Stomach smooth muscle (tissue), 2 donors: ENCODE measurements at regions not wholly inside any gene's neighbourhood (a gene's known extent, or its start where the extent isn't known, plus 50 kb on each side); places are given as distances from the start of the nearest gene placed in this dataset.

Experiments
- H3K27ac ChIP-seq: one replicate; pipeline ENCODE4 v1.7.0; 2013; ENCODE audit warnings: mild to moderate bottlenecking, low read length, inconsistent platforms
- H3K27me3 ChIP-seq, 2 donors: one replicate each; pipeline ENCODE4 v1.7.0; 2013; ENCODE audit warnings: low read length in 2 of 2; ENCODE audit not compliant: insufficient read depth in 2 of 2, control insufficient read depth in 1 of 2
- H3K36me3 ChIP-seq, 2 donors: one replicate each; pipeline ENCODE4 v1.7.0; 2013; ENCODE audit warnings: low read length in 2 of 2; ENCODE audit not compliant: control insufficient read depth in 2 of 2, insufficient read depth in 2 of 2
- H3K4me1 ChIP-seq: one replicate; pipeline ENCODE4 v1.7.0; 2013; ENCODE audit warnings: low read length; ENCODE audit not compliant: control insufficient read depth, insufficient read depth
- H3K4me3 ChIP-seq, 2 donors: one replicate each; pipeline ENCODE4 v1.7.0; 2013; ENCODE audit warnings: low read length in 2 of 2
- H3K9ac ChIP-seq, 2 donors: one replicate each; pipeline ENCODE4 v1.7.0; 2013; ENCODE audit warnings: low read length in 2 of 2, mild to moderate bottlenecking in 1 of 2
- H3K9me3 ChIP-seq, 2 donors: one replicate each; pipeline ENCODE4 v1.7.0; 2013; ENCODE audit warnings: low read length in 2 of 2; ENCODE audit not compliant: control insufficient read depth in 2 of 2
- donor health status: healthy.
- donor health status: Pancreatic carcinoma.

DNA sequence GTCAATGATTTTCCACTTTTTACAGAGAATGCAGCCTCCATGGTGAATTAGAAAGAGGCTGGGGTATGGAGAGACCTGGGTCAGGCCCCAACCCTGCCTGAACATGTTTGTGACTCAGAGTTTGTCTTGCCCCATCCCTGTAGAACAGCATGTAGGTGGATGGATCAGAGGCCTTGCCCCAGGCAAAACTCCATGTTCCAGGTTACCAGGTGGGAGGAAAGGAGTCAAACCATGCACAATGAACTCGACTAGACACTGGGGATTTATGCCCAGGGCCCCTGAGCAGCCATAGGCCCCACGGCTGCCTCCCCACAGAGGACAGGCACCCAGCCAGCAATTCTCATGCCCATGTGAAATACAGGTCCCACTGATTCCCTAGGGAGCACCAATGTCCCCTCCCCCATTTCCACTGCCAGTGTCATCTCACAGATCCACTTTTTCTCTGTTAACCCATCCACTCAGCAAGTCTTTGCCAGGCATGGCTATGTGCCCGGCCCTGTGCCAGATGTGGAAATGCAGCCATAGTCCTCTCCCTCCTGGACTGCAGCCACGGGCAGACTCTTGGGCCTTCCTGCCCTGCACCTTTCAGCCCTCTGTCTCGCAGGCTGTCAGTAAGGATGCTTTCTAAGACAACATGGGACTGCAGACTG is 737.8 kb upstream of the HS6ST1 start:
- Histone ChIP-seq H3K4me3 (no peak overlapping the region), H3K9ac (no peak overlapping the region), H3K27me3 (no peaks in the 10 kb centered on the region), H3K9me3 (no peaks in the 10 kb centered on the region), H3K36me3 (no peaks in the 10 kb centered on the region), H3K4me1 (no peaks in the 10 kb centered on the region), H3K27ac (no peak overlapping the region)

DNA sequence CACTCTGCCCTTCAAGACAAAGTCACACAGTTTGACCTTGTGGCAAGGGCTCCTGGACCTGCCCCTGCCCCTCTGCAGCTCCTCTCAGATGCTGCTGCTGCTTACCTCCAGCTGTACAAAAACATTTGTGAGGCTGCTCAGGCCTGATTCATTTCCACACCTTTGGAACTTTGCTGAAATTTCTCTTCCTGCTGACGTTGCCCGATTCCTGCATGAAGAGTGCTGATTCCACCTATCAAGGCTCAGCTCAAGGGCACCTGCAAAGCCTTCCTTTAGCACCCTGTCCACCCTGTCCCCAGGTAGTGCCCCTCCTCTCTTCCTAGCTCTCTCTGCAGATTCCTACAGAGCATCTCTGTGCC is 738.3 kb upstream of the HS6ST1 start:
- no peak overlapping the region for H3K27ac ChIP-seq
- no peaks in the 10 kb centered on the region for H3K9me3 ChIP-seq
- no peak overlapping the region for H3K4me3 ChIP-seq
- H3K4me1 ChIP-seq: no peaks in the 10 kb centered on the region
- H3K27me3 ChIP-seq: no peaks in the 10 kb centered on the region
- H3K9ac ChIP-seq: no peak overlapping the region
- H3K36me3 ChIP-seq: no peaks in the 10 kb centered on the region

DNA sequence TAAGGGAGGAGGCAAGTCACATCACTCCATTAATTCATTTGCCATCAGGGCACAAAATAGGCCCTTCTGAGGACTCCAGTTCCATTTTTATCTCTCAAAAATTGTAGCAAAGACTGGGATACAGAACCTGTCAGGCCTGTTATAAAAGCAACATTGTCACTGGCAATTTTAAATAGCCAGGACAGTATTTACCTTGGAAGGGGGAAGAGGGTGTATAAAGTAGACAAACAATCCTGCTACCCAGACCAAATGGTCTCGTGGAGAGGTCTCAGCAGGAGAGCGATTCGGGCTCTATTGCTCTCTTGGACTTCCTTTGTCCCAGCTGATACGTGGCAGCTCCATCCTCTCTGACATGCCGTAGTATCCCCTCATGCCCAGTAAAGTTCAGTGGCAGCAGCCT is 740.3 kb upstream of the HS6ST1 start:
- Histone ChIP-seq H3K4me3 (no peak overlapping the region), H3K27ac (no peak overlapping the region), H3K36me3 (no peaks in the 10 kb centered on the region), H3K4me1 (no peaks in the 10 kb centered on the region), H3K9ac (no peak overlapping the region), H3K27me3 (no peaks in the 10 kb centered on the region), H3K9me3 (no peaks in the 10 kb centered on the region)

DNA sequence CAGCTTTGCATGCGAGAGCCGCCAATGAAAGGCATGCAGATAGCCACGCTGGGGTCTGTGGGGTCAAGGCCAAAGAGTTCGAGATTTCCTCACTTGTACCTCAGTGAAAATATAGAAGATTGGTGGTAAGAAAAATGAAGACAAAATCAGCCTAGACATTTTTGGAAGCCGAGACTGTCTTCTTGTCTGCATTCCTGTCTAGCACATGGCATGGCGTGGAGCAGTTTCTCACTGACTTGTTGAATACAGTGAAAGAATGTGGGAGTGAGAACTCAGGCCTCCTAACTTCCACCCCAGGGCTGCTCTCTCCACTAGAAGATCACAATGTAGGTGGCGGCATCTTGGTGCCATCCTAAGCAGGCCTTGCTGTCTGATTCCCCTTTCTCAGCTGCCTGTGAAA is 740.8 kb upstream of the HS6ST1 start:
- no peak overlapping the region for H3K4me3 ChIP-seq
- H3K36me3 ChIP-seq: no peaks in the 10 kb centered on the region
- no peak overlapping the region for H3K27ac ChIP-seq
- H3K27me3 ChIP-seq: no peaks in the 10 kb centered on the region
- no peak overlapping the region for H3K9ac ChIP-seq
- no peaks in the 10 kb centered on the region for H3K4me1 ChIP-seq
- no peaks in the 10 kb centered on the region for H3K9me3 ChIP-seq

DNA sequence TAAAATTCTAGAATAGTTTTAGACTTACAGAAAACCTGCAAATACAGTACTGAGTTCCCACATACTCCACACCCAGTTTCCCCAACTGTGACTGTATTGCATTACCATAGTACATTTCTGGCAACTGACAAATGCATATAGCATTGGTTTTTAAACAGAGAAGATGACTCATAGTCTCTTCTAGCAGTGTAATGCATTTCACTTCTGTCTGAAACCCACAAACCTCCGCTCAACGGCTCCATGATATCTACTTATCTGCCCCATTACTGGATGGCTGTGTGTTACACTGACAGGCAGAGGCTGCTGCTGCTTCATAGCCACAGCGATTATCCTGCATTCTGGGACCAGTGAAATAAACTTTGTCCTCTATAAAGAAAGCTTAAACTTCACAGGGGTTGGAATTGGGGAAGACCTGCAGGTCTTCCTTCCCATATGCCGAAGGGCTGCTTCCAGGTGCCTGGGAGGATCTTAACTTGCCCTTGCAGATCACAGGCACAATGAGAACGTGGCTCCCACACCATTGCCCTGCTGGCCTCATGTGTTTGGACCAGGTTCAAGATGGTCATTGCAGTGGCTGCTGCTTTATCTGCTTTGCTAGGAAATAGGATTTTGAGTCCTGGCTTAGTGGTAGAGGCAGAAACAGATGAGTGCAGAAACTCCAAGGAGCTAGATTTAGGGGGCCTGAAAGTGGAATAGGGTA is 742.6 kb upstream of the HS6ST1 start:
- Histone ChIP-seq H3K9ac (no peak overlapping the region), H3K36me3 (no peaks in the 10 kb centered on the region), H3K4me3 (no peak overlapping the region), H3K27ac (no peak overlapping the region), H3K9me3 (no peaks in the 10 kb centered on the region), H3K4me1 (no peaks in the 10 kb centered on the region), H3K27me3 (no peaks in the 10 kb centered on the region)

DNA sequence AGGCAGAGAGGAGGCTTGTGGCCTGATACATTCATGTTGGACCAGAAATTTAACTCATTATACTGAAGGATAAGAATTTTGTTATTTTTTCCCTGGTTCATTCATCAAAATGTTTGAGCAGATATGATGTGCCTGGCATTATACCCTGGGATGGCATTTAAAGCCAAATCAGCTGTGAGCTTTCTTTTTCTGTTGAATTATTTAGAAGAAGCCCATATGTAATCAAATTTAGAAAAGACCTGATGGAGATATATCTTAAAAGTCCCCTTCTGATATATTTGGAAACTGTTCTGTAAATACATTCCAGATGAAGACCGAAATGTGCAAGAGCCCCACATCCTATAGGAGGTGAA is 743.1 kb upstream of the HS6ST1 start:
- H3K4me3 ChIP-seq: no peak overlapping the region
- no peaks in the 10 kb centered on the region for H3K36me3 ChIP-seq
- H3K4me1 ChIP-seq: no peaks in the 10 kb centered on the region
- no peak overlapping the region for H3K9ac ChIP-seq
- H3K27ac ChIP-seq: no peak overlapping the region
- no peaks in the 10 kb centered on the region for H3K9me3 ChIP-seq
- no peaks in the 10 kb centered on the region for H3K27me3 ChIP-seq

DNA sequence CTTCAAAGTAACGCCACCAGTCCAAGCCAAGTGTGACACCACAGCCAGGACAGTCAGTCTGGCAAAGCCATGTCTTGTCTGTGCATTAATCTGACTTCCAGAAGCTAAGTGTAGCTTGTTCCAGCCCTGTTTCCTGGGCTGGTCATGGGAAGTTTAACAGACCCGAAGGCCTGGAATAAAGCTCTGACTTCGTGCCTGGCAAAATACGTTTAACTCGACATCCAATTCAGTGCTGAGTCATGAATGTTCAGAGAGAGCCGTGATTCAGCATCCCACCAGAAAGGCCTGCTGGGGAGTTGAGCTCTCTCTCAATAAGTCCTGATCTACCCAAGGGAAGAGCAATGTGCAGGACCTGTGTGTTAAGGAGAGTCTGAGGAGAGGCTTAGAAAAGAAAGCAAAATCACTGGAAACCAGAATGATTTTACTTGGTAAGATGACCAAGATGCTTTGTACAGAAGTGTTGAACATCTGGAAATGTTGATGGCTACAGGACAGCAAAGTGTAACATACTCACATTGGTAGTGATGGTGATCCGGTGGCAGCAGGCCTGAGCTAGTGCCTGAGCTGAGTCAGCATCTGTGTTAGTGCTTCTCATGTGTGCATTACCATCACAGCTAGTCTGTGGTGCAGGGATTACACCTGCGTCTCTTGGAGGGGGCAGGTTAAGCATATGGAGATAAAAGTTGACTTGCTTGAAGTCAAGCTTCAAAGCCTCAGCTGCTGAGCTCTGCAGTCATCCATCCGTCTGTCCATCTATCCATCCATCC is 743.7 kb upstream of the HS6ST1 start:
- H3K4me3 ChIP-seq: no peak overlapping the region
- H3K4me1 ChIP-seq: no peaks in the 10 kb centered on the region
- H3K27me3 ChIP-seq: no peaks in the 10 kb centered on the region
- no peaks in the 10 kb centered on the region for H3K36me3 ChIP-seq
- H3K9me3 ChIP-seq: no peaks in the 10 kb centered on the region
- H3K9ac ChIP-seq: no peak overlapping the region
- H3K27ac ChIP-seq: no peak overlapping the region

DNA sequence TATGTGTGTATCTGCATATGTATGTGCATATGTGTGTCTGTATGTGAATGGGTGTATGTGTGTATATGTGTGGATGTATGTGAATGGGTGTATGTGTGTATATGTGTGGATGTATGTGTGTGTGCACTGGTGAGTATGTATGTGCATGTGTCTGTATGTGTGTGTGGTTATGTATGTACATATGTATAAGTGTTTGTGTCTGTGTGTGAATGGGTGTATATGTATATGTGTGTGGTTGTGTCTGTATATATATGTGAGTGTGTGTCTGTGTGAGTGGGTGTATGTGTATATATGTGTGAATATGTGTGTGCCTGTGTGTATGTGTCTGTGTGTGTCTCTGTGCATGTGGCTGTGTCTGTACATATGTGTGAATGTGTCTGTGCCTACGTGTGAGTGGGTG is 748.4 kb upstream of the HS6ST1 start:
- H3K36me3 ChIP-seq: no peaks in the 10 kb centered on the region
- H3K9me3 ChIP-seq: peaks cover 0 to 3% of the 10 kb centered on the region in 2 donors
- H3K27me3 ChIP-seq: peaks cover 0 to 5% of the 10 kb centered on the region in 2 donors
- no peak overlapping the region for H3K27ac ChIP-seq
- no peak overlapping the region for H3K9ac ChIP-seq
- H3K4me3 ChIP-seq: no peak overlapping the region
- H3K4me1 ChIP-seq: no peaks in the 10 kb centered on the region

DNA sequence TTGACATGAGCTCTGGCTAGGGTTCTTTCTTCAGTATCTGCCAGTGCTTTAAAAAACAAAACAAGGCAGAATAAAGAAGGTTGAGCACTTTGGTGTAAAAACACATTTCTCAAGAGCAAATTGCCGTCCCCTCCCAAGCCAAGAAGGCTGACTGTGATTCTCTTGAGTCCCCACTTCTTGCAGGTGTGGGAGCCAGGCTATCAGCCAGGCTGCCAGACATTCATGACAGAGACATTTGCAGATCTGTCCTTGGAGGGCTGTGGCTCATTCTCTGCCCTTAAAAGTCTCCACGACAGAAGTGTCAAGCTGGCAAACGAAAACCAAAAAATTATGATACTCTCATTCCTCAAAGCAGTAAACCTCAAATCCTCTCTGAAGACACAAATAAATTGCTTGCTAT is 749.3 kb upstream of the HS6ST1 start:
- peaks cover 0 to 3% of the 10 kb centered on the region in 2 donors for H3K9me3 ChIP-seq
- H3K9ac ChIP-seq: no peak overlapping the region
- no peak overlapping the region for H3K27ac ChIP-seq
- H3K4me3 ChIP-seq: no peak overlapping the region
- no peaks in the 10 kb centered on the region for H3K36me3 ChIP-seq
- peaks cover 0 to 5% of the 10 kb centered on the region in 2 donors for H3K27me3 ChIP-seq
- no peaks in the 10 kb centered on the region for H3K4me1 ChIP-seq

DNA sequence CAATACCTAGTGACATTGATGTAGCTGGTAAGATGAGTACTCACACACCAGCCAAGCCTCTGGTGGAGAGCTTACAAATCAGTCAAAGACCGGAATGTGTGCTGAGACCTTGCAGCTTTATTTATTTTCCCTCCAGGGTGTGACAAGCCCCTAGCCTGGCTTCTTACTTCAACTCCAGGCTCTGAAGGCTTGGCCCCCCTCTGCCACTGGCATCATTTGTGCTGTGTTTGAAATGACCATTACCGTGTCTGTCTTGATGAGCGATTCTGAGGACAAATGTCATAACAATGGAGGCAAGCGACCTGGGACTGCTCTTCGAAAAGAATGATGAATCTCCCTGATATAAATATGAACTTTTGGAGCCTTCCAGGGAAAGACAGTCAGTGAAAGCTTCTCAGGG is 749.9 kb upstream of the HS6ST1 start:
- Histone ChIP-seq H3K36me3 (no peaks in the 10 kb centered on the region), H3K27ac (no peak overlapping the region), H3K4me3 (no peak overlapping the region), H3K9me3 (peaks cover 0 to 3% of the 10 kb centered on the region in 2 donors), H3K4me1 (no peaks in the 10 kb centered on the region), H3K9ac (no peak overlapping the region), H3K27me3 (peaks cover 0 to 5% of the 10 kb centered on the region in 2 donors)
